Testis (tissue), 2 donors: ENCODE measurements at regions not wholly inside any gene's neighbourhood (a gene's known extent, or its start where the extent isn't known, plus 50 kb on each side); places are given as distances from the start of the nearest gene placed in this dataset.

Source experiments
- CTCF ChIP-seq, 3 experiments: fragments of 450-650 bp in 2 of 3; fragments of 200-600 bp in 1 of 3; sonication (generic) in 1 of 3; IDR thresholded peaks; one replicate each; pipeline ENCODE4 v1.5.1; 2016 to 2019; ENCODE audit warnings: antibody characterized with exemption in 3 of 3, mild to moderate bottlenecking in 2 of 3, moderate library complexity in 1 of 3
- POLR2A ChIP-seq: fragments of 450-650 bp; IDR thresholded peaks from one replicate; pipeline ENCODE4 v1.6.1; 2017; ENCODE audit warnings: antibody characterized with exemption, mild to moderate bottlenecking, moderate library complexity

- TF ChIP-seq CTCF (IDR thresholded peaks at IDR 0.05) (no peak), POLR2A (no peak)
These were observed 67.5 kb upstream of the IGLL5 start for GRCh38 chr22:22820076-22820475.
